H1 (cell line): ENCODE measurements at regions not wholly inside any gene's neighbourhood (a gene's known extent, or its start where the extent isn't known, plus 50 kb on each side); places are given as distances from the start of the nearest gene placed in this dataset.

Experiments
- ATF2 ChIP-seq: IDR thresholded peaks from 2 replicates; pipeline ENCODE4 v1.6.1; 2012; ENCODE audit warnings: low read length, inconsistent platforms
- EP300 ChIP-seq, 2 experiments: IDR thresholded peaks; 1 replicate in 1 of 2; 2 replicates in 1 of 2; pipeline ENCODE4 v1.6.1; 2011 to 2012; ENCODE audit warnings: low read depth in 2 of 2, low read length in 2 of 2, mild to moderate bottlenecking in 2 of 2, borderline replicate concordance in 1 of 2, inconsistent platforms in 1 of 2, moderate library complexity in 1 of 2
- KDM4A ChIP-seq: IDR thresholded peaks from one replicate; pipeline ENCODE4 v1.7.1; 2012; ENCODE audit warnings: low read depth, mild to moderate bottlenecking, moderate library complexity, low read length, inconsistent platforms; ENCODE audit not compliant: severe bottlenecking
- MAX ChIP-seq: IDR thresholded peaks from 2 replicates; pipeline ENCODE4 v1.6.1; 2012; ENCODE audit warnings: inconsistent platforms
- NANOG ChIP-seq: IDR thresholded peaks from 2 replicates; pipeline ENCODE4 v1.6.1; 2011; ENCODE audit warnings: low read length, low read depth, mild to moderate bottlenecking, inconsistent platforms; ENCODE audit not compliant: insufficient read depth, poor library complexity, severe bottlenecking
- RNF2 ChIP-seq: fragments of 200-900, 300-1000 bp; sonication (generic); IDR thresholded peaks from 2 replicates; pipeline ENCODE4 v1.7.1; 2016; ENCODE audit warnings: borderline replicate concordance, low read depth, mild to moderate bottlenecking, antibody characterized with exemption, low read length; ENCODE audit not compliant: poor library complexity, severe bottlenecking; ENCODE audit errors: missing control alignments
- YY1 ChIP-seq: IDR thresholded peaks from 2 replicates; pipeline ENCODE4 v1.6.1; 2011; ENCODE audit warnings: low read depth, mild to moderate bottlenecking, low read length

- TF ChIP-seq EP300 (IDR thresholded peaks at IDR 0.05; ENCODE audit: borderline replicate concordance in 1 of 2, low read depth in 2 of 2, low read length in 2 of 2) (no peak), ATF2 (no peak), KDM4A (no peak), RNF2 (no peak), NANOG (no peak), MAX (no peak), YY1 (no peak)
- TF ChIP-seq, all 59 proteins: peak for 0
Measured at GRCh38 chr9:107772988-107773387, 283.4 kb upstream of the KLF4 start (continued).
